HUDEP-2 (cell line): ENCODE measurements at regions not wholly inside any gene's neighbourhood (a gene's known extent, or its start where the extent isn't known, plus 50 kb on each side); places are given as distances from the start of the nearest gene placed in this dataset.

Experiments used
- DNase-seq, 76 experiments: peaks; one replicate each; lab custom pipeline; 2025; ENCODE audit not compliant: unreplicated experiment in 76 of 76; lab: John Stamatoyannopoulos, UW

DNA sequence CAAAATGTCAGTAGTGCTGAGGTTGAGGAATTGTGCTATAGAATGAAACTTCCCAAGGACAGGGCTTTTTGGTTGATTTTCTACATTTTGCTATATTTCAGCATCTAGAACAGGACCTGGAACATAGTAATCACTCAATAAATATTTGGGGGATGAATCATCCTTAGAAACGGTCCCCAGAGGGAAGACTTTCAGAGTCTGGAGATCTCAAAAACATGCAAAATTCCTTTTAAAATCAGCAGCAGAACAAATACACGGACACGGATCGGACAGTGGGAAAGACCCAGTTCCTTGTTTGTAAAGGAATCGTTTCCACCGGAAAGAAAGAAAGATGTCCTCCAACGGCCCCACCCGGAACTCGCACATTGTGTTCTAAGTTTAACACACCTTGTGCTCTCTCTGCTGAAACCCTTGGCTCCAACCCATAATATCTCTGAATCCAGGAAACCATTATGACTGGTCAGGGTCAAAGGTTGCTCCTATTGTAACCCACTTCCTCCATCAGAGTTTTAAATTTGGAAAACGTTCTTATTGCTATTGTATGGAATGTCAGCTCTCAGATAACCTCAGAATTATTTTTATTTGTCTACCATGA, 617.2 kb downstream of the MED13L start:
- no peak for DNase-seq

- no peak for DNase-seq
Observed at GRCh38 chr12:115659422-115659821, 618.1 kb downstream of the MED13L start.

GRCh38 chr12:115657081-115658013, 620.1 kb downstream of the MED13L start:
- no peak for DNase-seq

- DNase-seq: no peak
Observed at GRCh38 chr12:115650026-115650425, 627.5 kb downstream of the MED13L start.

- DNase-seq: no peak
Observed at GRCh38 chr12:115648463-115648862, 629.0 kb downstream of the MED13L start.

DNA sequence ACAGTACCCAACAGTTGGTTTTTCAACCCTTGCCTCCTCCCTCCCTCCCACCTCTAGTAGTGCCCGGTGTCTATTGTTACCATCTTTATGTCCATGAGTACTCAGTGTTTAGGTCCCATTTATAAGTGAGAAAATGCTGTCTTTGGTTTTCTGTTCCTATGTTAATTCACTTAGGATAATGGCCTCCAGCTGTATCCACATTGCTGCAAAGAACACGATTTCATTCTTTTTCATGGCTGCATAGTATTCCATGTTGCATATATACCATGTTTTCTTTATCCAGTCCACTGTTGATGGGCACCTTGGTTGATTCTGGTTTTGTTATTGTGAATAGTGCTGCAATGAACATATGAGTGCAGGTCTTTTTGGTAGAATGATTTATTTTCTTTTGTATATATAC, 631.3 kb downstream of the MED13L start:
- DNase-seq: no peak

DNA sequence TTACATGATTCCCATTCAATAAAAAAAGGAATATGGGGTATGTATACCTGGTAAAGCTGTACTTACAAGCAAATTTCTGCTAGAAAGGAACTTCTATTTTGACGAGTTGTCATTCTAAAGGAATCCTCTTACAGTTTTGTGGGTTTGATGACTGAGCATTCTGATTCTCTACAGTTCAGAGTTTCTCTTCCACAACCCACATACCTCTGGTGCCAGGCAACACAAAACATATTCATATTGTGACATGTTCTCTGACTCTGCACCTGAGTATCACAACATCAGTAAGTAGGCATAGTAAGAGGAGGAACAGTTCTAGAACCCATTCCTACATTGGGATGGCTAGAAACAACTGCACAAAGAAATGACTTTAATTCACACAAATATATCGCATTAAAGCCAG, 636.6 kb downstream of the MED13L start:
- DNase-seq: no peak

- no peak for DNase-seq
Observed at GRCh38 chr12:115639648-115640012, 637.9 kb downstream of the MED13L start.

- DNase-seq: no peak
Observed at GRCh38 chr12:115638733-115639647, 638.5 kb downstream of the MED13L start.

- DNase-seq: no peak
Observed at GRCh38 chr12:115636546-115636945, 640.9 kb downstream of the MED13L start.

DNA sequence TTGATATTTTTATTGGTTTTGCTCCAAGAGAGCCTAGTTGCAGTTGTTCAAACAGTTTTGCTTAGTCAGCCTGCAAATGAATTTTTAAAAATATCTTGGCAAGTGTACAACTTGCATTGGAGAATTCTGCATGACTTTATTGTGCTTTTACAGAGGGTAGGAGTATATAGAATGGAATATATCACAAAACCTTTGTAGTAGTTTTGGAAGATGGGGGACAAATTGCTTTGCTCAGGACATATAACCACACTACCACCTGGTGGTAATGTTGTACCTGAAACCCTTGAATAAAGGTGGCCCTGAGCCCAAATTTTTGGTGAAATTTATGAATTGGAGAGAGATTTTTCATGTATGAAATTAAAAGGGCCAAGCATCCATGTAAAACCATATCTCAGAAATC, 645.2 kb downstream of the MED13L start:
- DNase-seq: no peak

DNA sequence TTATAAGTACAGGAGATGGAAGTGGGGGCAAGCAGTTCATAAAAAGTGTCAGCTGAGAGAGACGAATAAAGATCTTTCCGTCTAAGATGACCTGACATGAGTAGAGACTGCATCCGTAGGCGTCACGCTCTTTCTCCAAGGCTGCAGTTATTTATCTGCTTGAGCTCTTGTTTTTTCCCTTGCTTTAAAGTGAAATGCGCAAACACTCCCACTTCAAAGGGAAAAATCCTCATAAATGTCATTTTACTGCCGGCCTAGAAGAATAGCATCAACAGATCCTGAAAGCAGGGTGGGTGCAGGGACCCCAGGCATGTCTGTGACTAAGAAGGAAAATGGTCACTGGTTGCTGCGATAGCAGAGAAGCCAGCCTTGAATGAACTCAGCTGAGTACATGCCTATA, 647.4 kb downstream of the MED13L start:
- no peak for DNase-seq

DNA sequence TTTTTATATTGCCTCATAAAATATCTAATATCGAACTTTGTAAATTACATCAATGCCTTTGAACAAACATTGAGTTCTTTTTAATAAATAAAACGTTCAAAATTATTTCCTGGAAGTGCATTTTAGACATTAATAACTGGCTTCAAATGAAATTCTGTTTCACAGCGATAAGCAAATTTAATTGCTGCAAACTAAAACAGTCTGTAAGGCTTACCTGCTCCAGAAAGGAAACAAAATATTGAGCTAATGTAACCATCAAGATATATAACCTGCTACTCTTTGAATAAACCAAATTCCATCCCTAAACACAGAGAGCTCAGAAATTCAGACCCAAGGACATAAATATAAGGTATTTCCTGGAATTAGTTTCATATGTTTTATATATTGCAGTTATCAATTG, 651.3 kb downstream of the MED13L start:
- no peak for DNase-seq

DNA sequence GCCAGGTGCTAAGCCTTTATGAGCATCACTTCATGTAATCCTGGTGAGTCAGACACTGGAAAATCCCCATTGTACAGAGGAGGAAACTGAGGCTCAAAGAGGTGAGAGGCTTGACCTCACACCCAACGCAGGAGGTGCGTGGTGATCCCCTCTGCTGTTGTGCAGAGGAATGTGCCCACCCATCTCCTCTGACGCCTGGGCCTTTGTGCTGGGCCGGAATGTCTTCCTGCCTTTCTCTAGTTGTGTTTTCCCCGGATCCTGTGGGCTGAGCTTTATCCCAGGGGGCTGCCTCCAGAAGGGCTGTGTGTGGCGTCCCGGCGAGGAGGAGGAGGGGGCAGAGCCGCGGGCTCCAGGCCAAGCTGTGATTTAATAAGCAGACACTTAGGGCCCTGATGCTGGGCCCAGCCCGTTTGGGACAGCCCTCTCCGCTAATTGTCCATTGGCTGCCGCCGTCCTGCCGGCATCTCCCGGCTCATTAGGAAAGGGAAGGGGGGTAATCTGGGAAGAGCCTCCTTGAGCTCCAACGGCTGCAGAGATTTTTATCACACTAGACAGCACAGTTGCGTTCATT, 653.6 kb downstream of the MED13L start:
- no peak for DNase-seq

GRCh38 chr12:115623275-115623674, 654.2 kb downstream of the MED13L start:
- no peak for DNase-seq

- no peak for DNase-seq
Observed at GRCh38 chr12:115620816-115621215, 656.7 kb downstream of the MED13L start.

DNA sequence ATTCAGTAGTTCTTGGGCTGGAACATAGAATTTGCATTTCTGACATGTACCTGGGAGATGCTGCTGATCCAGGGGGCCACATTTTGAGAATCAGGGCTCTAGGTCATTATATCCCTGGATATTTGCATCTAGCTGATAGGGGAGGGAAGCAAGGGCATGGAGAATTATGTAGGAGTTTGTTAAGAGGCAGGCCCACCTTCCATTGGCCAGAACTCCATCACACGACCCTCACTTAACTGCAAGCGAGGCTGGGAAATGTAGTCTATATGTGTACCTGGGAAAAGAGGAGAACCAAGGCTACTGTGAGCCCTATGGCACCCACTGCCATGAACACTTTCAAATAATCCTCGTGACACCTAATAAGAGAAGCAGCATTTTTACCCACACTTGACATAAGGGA, 657.6 kb downstream of the MED13L start:
- DNase-seq: no peak

- no peak for DNase-seq
Observed at GRCh38 chr12:115619061-115619460, 658.4 kb downstream of the MED13L start.

GRCh38 chr12:115618105-115618504, 659.4 kb downstream of the MED13L start:
- no peak for DNase-seq

DNA sequence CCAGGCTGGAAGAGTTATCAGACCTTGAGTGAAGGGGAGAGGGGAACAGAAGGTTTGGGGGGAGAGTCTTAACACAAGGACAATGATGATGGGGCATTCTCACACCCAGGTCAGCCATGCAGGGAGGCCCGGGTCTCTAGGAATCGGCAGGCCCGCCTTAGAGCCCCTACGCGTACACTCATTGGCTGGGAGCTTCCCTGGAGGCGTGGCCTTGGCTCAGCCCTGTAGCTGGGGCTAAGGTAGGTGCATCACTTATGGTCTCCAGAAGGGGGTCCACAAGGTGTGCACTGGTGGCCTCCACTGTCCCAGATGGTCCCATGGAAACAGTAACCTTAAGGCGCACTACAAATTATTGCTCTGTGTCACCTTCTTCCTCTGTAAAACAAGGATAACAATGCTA, 660.1 kb downstream of the MED13L start:
- no peak for DNase-seq

DNA sequence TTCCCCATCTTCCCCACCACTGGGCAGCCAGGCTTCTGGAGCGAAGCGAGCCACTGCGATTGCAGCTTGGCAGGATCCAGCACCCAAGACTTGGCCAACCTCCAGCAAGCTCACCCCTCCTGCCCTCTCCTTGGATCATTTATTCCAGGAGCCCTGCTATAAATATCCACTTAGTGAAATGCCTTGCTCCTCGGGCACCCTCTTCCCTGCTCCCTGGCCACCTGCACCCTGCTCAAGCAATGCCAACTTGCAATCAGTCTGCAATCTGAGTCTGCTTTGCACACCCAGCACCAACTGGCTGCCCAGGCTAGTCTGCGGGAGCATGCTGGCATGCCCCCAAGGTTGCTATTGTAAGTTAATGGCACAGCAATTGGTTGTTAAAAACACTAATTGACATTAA, 666.0 kb downstream of the MED13L start:
- no peak for DNase-seq
